Testis (tissue), 2 donors: ENCODE measurements at regions not wholly inside any gene's neighbourhood (a gene's known extent, or its start where the extent isn't known, plus 50 kb on each side); places are given as distances from the start of the nearest gene placed in this dataset.

Experiments used
- DNase-seq: peaks from one replicate; pipeline ENCODE4 v3.0.0-alpha.2; 2019
- H3K27ac ChIP-seq, 2 donors: fragments of 200-600 bp; sonication (generic); one replicate each; pipeline ENCODE4 v1.5.1; 2019
- H3K27me3 ChIP-seq: fragments of 200-600 bp; sonication (generic); one replicate; pipeline ENCODE4 v1.5.1; 2019
- H3K36me3 ChIP-seq: fragments of 200-600 bp; sonication (generic); one replicate; pipeline ENCODE4 v1.5.1; 2017; ENCODE audit warnings: low read depth; ENCODE audit errors: missing control alignments
- H3K4me1 ChIP-seq: fragments of 200-600 bp; sonication (generic); one replicate; pipeline ENCODE4 v1.5.1; 2019
- H3K4me3 ChIP-seq, 2 donors: fragments of 200-600 bp; sonication (generic); one replicate each; pipeline ENCODE4 v1.5.1; 2017 to 2019
- H3K9me3 ChIP-seq: fragments of 200-600 bp; sonication (generic); one replicate; pipeline ENCODE4 v1.5.1; 2017
- CTCF ChIP-seq, 3 experiments: fragments of 450-650 bp in 2 of 3; fragments of 200-600 bp in 1 of 3; sonication (generic) in 1 of 3; IDR thresholded peaks; one replicate each; pipeline ENCODE4 v1.5.1; 2016 to 2019; ENCODE audit warnings: antibody characterized with exemption in 3 of 3, mild to moderate bottlenecking in 2 of 3, moderate library complexity in 1 of 3
- POLR2A ChIP-seq: fragments of 450-650 bp; IDR thresholded peaks from one replicate; pipeline ENCODE4 v1.6.1; 2017; ENCODE audit warnings: antibody characterized with exemption, mild to moderate bottlenecking, moderate library complexity
- WGBS, 2 donors: methylation state at CpG; one replicate each; pipeline ENCODE4 v1.1.5; 2018; 5-methylcytosine and 5-hydroxymethylcytosine counted together
- intact Hi-C: fragments of 100-400 bp; cut with DNase I; formaldehyde crosslinking; loops from one replicate; pipeline ENCODE4 v1.15.1; 2023; ENCODE audit warnings: low total_unique reads

GRCh38 chr20:24353135-24353690 lies 116.2 kb upstream of the SYNDIG1 start:
- Histone ChIP-seq H3K4me1 (no peaks in the 10 kb centered on the region), H3K27me3 (no peaks in the 10 kb centered on the region), H3K4me3 (no peak overlapping the region), H3K9me3 (no peaks in the 10 kb centered on the region), H3K27ac (no peak overlapping the region), H3K36me3 (no peaks in the 10 kb centered on the region)
- 79 to 80% methylated on average over 4 of the region's 4 CpGs for WGBS, 2 donors
- no peak for DNase-seq
- TF ChIP-seq POLR2A: no peak
- no peak for TF ChIP-seq CTCF (IDR thresholded peaks at IDR 0.05)
- intact Hi-C loops: no loop called here

GRCh38 chr20:24350923-24351368 lies 118.5 kb upstream of the SYNDIG1 start:
- Histone ChIP-seq H3K4me3 (no peak overlapping the region), H3K27ac (peak overlapping the region; percentile 23 to 65), H3K27me3 (no peaks in the 10 kb centered on the region), H3K4me1 (no peaks in the 10 kb centered on the region), H3K36me3 (no peaks in the 10 kb centered on the region), H3K9me3 (no peaks in the 10 kb centered on the region)
- 42 to 48% methylated on average over 7 of the region's 7 CpGs for WGBS, 2 donors
- TF ChIP-seq POLR2A: no peak
- no peak for TF ChIP-seq CTCF (IDR thresholded peaks at IDR 0.05)
- no peak for DNase-seq
- intact Hi-C loops: no loop called here

- Histone ChIP-seq H3K36me3 (no peaks in the 10 kb centered on the region), H3K4me1 (no peaks in the 10 kb centered on the region), H3K4me3 (no peak overlapping the region), H3K27ac (no peak overlapping the region), H3K27me3 (no peaks in the 10 kb centered on the region), H3K9me3 (no peaks in the 10 kb centered on the region)
- DNase-seq: no peak
- intact Hi-C loops: no loop called here
- 42 to 48% methylated on average over 3 of the region's 3 CpGs for WGBS, 2 donors
- TF ChIP-seq CTCF (IDR thresholded peaks at IDR 0.05) (no peak), POLR2A (no peak)
Measured at GRCh38 chr20:24341781-24342180, 127.6 kb upstream of the SYNDIG1 start.

- Histone ChIP-seq H3K27me3 (no peaks in the 10 kb centered on the region), H3K36me3 (no peaks in the 10 kb centered on the region), H3K4me1 (no peaks in the 10 kb centered on the region), H3K9me3 (no peaks in the 10 kb centered on the region), H3K27ac (no peak overlapping the region), H3K4me3 (no peak overlapping the region)
- WGBS, 2 donors: 95% methylated on average over 2 of the region's 2 CpGs
- TF ChIP-seq POLR2A: no peak
- no peak for TF ChIP-seq CTCF (IDR thresholded peaks at IDR 0.05)
- no peak for DNase-seq
- intact Hi-C loops: no loop called here
Measured at GRCh38 chr20:24340933-24341332, 128.5 kb upstream of the SYNDIG1 start.

GRCh38 chr20:24339210-24339641 lies 130.2 kb upstream of the SYNDIG1 start:
- 79 to 88% methylated on average over 5 of the region's 5 CpGs for WGBS, 2 donors
- no peak for DNase-seq
- no peaks in the 10 kb centered on the region for H3K9me3 ChIP-seq
- intact Hi-C loops: no loop called here
- no peaks in the 10 kb centered on the region for H3K36me3 ChIP-seq
- no peaks in the 10 kb centered on the region for H3K27me3 ChIP-seq
- H3K27ac ChIP-seq: no peak overlapping the region
- no peak overlapping the region for H3K4me3 ChIP-seq
- no peaks in the 10 kb centered on the region for H3K4me1 ChIP-seq
- no peak for TF ChIP-seq POLR2A
- TF ChIP-seq CTCF (IDR thresholded peaks at IDR 0.05): no peak
